ENCODE measurements at regions not wholly inside any gene's neighbourhood (a gene's known extent, or its start where the extent isn't known, plus 50 kb on each side); places are given as distances from the start of the nearest gene placed in this dataset.

DNA sequence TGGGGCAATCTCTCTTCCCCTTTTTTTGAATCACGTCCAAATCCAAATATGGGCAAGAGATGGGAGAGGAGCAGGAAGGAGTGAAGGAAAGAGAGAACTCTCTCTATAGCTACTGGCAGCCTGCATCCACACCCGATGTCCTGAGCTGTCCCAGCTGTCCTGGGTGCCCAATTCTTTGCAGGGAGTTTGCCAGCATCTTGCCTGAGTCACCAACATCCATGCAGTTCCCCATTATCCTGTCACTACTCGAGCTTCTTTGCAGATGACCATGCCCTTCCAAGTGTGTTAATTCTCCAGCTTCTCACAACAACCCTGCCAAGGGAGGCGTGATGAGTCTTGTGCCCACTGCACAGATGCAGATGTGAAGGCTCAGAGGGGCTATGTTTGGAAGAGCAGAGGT is 127.1 kb downstream of the NSG2 start:
- no peak for DNase-seq
- no peaks in the 10 kb centered on the region for H3K27me3 ChIP-seq (replicated peaks)
- no peaks in the 10 kb centered on the region for H3K36me3 ChIP-seq (replicated peaks)
- no peak overlapping the region for H3K4me3 ChIP-seq (ENCODE audit: low read depth, low read length)
- in situ Hi-C loops (cut with HindIII; ENCODE audit: low pct_ligation_motif_present, low sequenced_read_pairs): no loop called here
- H3K27ac ChIP-seq: no peak overlapping the region
- no peak for TF ChIP-seq CTCF (IDR thresholded peaks at IDR 0.05; ENCODE audit: low read depth, low read length, missing control alignments)

- Histone ChIP-seq H3K36me3 (replicated peaks) (no peaks in the 10 kb centered on the region), H3K27me3 (replicated peaks) (no peaks in the 10 kb centered on the region), H3K4me3 (ENCODE audit: low read depth, low read length) (no peak overlapping the region), H3K27ac (no peak overlapping the region)
- in situ Hi-C loops (cut with HindIII; ENCODE audit: low pct_ligation_motif_present, low sequenced_read_pairs): no loop called here
- no peak for TF ChIP-seq CTCF (IDR thresholded peaks at IDR 0.05; ENCODE audit: low read depth, low read length, missing control alignments)
- DNase-seq: no peak
These were observed 128.3 kb downstream of the NSG2 start for GRCh38 chr5:174173766-174174165.

DNA sequence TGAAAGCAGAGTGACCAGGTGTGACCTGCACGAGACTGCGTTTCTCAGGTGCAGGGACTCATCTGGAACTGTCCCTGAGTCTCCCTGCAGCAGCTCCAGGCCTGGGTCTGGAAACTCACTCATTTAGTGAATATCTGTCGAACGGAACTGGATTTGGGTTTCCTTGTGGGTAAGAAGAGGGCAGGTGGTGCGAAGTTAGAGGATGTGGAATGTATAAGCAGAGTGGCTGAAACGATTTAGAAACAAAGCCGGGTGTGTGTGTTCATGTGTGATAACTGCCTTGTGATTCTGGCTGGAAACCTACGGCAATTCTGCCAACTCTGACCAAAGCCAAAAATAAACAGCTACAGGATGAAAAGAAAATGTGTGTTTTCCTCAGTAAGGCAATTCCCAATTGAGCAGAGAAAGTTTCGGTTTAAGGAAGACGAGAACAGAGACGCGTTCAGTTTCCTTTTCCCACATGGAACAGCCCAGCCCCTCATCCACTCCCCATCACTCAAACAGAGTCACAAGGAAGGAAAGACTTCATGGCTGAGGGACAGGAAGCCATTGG is 130.3 kb downstream of the NSG2 start:
- Histone ChIP-seq H3K27me3 (replicated peaks) (no peaks in the 10 kb centered on the region), H3K4me3 (ENCODE audit: low read depth, low read length) (no peak overlapping the region), H3K36me3 (replicated peaks) (no peaks in the 10 kb centered on the region), H3K27ac (no peak overlapping the region)
- no peak for TF ChIP-seq CTCF (IDR thresholded peaks at IDR 0.05; ENCODE audit: low read depth, low read length, missing control alignments)
- in situ Hi-C loops (cut with HindIII; ENCODE audit: low pct_ligation_motif_present, low sequenced_read_pairs): no loop called here
- no peak for DNase-seq

- Histone ChIP-seq H3K4me3 (ENCODE audit: low read depth, low read length) (no peak overlapping the region), H3K36me3 (replicated peaks) (no peaks in the 10 kb centered on the region), H3K27ac (no peak overlapping the region), H3K27me3 (replicated peaks) (no peaks in the 10 kb centered on the region)
- no peak for DNase-seq
- in situ Hi-C loops (cut with HindIII; ENCODE audit: low pct_ligation_motif_present, low sequenced_read_pairs): no loop called here
- no peak for TF ChIP-seq CTCF (IDR thresholded peaks at IDR 0.05; ENCODE audit: low read depth, low read length, missing control alignments)
These were observed 131.0 kb downstream of the NSG2 start for GRCh38 chr5:174176511-174176910.

GRCh38 chr5:174177531-174177930 is 132.0 kb downstream of the NSG2 start:
- TF ChIP-seq CTCF (IDR thresholded peaks at IDR 0.05; ENCODE audit: low read depth, low read length, missing control alignments): no peak
- DNase-seq: no peak
- Histone ChIP-seq H3K4me3 (ENCODE audit: low read depth, low read length) (no peak overlapping the region), H3K36me3 (replicated peaks) (no peaks in the 10 kb centered on the region), H3K27ac (no peak overlapping the region), H3K27me3 (replicated peaks) (no peaks in the 10 kb centered on the region)
- in situ Hi-C loops (cut with HindIII; ENCODE audit: low pct_ligation_motif_present, low sequenced_read_pairs): no loop called here

GRCh38 chr5:174177976-174178605 is 132.6 kb downstream of the NSG2 start:
- DNase-seq: no peak
- H3K27ac ChIP-seq: no peak overlapping the region
- no peak overlapping the region for H3K4me3 ChIP-seq (ENCODE audit: low read depth, low read length)
- in situ Hi-C loops (cut with HindIII; ENCODE audit: low pct_ligation_motif_present, low sequenced_read_pairs): no loop called here
- H3K27me3 ChIP-seq (replicated peaks): no peaks in the 10 kb centered on the region
- TF ChIP-seq CTCF (IDR thresholded peaks at IDR 0.05; ENCODE audit: low read depth, low read length, missing control alignments): no peak
- no peaks in the 10 kb centered on the region for H3K36me3 ChIP-seq (replicated peaks)

All from brain microvascular endothelial cell (primary cell).